Upper lobe of left lung (tissue), 4 donors: ENCODE measurements at regions not wholly inside any gene's neighbourhood (a gene's known extent, or its start where the extent isn't known, plus 50 kb on each side); places are given as distances from the start of the nearest gene placed in this dataset.

Experiments used
- CTCF ChIP-seq, 6 experiments: fragments of 450-650 bp in 4 of 6; fragments of 200-600 bp in 2 of 6; sonication (generic) in 2 of 6; IDR thresholded peaks; one replicate each; pipeline ENCODE4 v1.5.1; 2016 to 2019; ENCODE audit warnings: antibody characterized with exemption in 6 of 6
- EP300 ChIP-seq, 4 donors: sonication (generic); formaldehyde crosslinking; IDR thresholded peaks; one replicate each; pipeline ENCODE4 v1.5.1; 2017; ENCODE audit warnings: antibody characterized with exemption in 4 of 4, control low read depth in 2 of 4
- POLR2A ChIP-seq, 4 donors: fragments of 450-650 bp; IDR thresholded peaks; one replicate each; pipeline ENCODE4 v1.5.1; 2016 to 2017; ENCODE audit warnings: antibody characterized with exemption in 4 of 4, mild to moderate bottlenecking in 2 of 4
- POLR2AphosphoS5 ChIP-seq, 2 donors: sonication (generic); formaldehyde crosslinking; IDR thresholded peaks; one replicate each; pipeline ENCODE4 v1.5.1; 2017; ENCODE audit warnings: antibody characterized with exemption in 2 of 2

GRCh38 chr11:95301474-95301873, 70.5 kb upstream of the SESN3 start:
- no peak for TF ChIP-seq CTCF (IDR thresholded peaks at IDR 0.05)
- no peak for TF ChIP-seq POLR2A (IDR thresholded peaks at IDR 0.05)
- no peak for TF ChIP-seq POLR2AphosphoS5 (IDR thresholded peaks at IDR 0.05)
- no peak for TF ChIP-seq EP300 (IDR thresholded peaks at IDR 0.05)
